Mucosa of descending colon (tissue), 3 donors: ENCODE measurements at regions not wholly inside any gene's neighbourhood (a gene's known extent, or its start where the extent isn't known, plus 50 kb on each side); places are given as distances from the start of the nearest gene placed in this dataset.

Experiments
- ATAC-seq: fragments of 200-7000 bp; cut with Tn5 transposase; one replicate; pipeline ENCODE4 v1.9.1; 2020; ENCODE audit warnings: mild to moderate bottlenecking, moderate library complexity
- DNase-seq, 3 donors: peaks; one replicate each; pipeline ENCODE4 v3.0.0-alpha.2; 2020
- H3K36me3 ChIP-seq: fragments of 200-600 bp; one replicate; pipeline ENCODE4 v1.8.0; 2021; ENCODE audit warnings: low read depth, mild to moderate bottlenecking
- H3K4me1 ChIP-seq: fragments of 200-600 bp; one replicate; pipeline ENCODE4 v1.8.0; 2021; ENCODE audit warnings: low read depth, mild to moderate bottlenecking
- H3K4me3 ChIP-seq: fragments of 200-600 bp; one replicate; pipeline ENCODE4 v1.8.0; 2021; ENCODE audit warnings: mild to moderate bottlenecking
- H3K9me3 ChIP-seq: fragments of 200-600 bp; one replicate; pipeline ENCODE4 v1.8.0; 2021; ENCODE audit warnings: mild to moderate bottlenecking
- intact Hi-C, 2 donors: fragments of 100-400 bp; cut with DNase I in 1 of 2; cut with micrococcal nuclease in 1 of 2; formaldehyde crosslinking; loops; one replicate each; pipeline versions ENCODE4 v1.11.0 to v1.11.1; 2022; cut with DNase I, micrococcal nuclease
- TF ChIP-seq, protein P1 (sequence below): fragments of 200-600 bp; IDR thresholded peaks from one replicate; pipeline ENCODE4 v1.8.0; 2022; ENCODE audit warnings: antibody characterized with exemption, mild to moderate bottlenecking
- donor health status: DM: no; HTN: no; CAD: no; lungs with moderate emphysema.
- donor health status: DM: no; HTN: no; CAD: no.
- donor health status: DM: no; HTN: yes; CAD: no.

GRCh38 chr11:41895081-41895480, 435.6 kb upstream of the LRRC4C start:
- intact Hi-C loops, result no loop called here
- no peak for DNase-seq

DNA sequence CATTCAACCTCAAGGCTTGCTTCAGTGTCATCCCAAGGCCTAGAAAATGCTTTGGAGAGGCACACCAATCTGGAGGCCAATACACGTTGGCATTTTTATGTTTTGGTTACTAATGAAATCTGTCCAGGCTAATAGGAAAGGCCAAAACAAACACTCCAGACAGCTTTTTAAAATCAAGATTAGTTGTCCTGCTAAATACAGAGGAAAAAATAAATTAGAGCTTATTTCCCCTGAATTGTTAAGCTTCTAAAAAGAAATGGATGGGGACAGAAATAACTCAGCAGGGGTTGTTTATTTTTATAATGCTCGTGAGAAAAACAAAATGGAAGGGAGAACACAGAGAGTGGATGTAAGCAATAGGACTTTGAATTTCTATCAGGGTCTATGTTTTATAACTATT, 438.5 kb upstream of the LRRC4C start:
- DNase-seq (no peak), ATAC-seq (no peak)
- intact Hi-C loops, result no loop called here
- Histone ChIP-seq H3K4me1 (no peaks in the 10 kb centered on the region), H3K36me3 (no peaks in the 10 kb centered on the region), H3K4me3 (no peak overlapping the region), H3K9me3 (peaks cover 3% of the 10 kb centered on the region)
- TF ChIP-seq, protein P1, sequence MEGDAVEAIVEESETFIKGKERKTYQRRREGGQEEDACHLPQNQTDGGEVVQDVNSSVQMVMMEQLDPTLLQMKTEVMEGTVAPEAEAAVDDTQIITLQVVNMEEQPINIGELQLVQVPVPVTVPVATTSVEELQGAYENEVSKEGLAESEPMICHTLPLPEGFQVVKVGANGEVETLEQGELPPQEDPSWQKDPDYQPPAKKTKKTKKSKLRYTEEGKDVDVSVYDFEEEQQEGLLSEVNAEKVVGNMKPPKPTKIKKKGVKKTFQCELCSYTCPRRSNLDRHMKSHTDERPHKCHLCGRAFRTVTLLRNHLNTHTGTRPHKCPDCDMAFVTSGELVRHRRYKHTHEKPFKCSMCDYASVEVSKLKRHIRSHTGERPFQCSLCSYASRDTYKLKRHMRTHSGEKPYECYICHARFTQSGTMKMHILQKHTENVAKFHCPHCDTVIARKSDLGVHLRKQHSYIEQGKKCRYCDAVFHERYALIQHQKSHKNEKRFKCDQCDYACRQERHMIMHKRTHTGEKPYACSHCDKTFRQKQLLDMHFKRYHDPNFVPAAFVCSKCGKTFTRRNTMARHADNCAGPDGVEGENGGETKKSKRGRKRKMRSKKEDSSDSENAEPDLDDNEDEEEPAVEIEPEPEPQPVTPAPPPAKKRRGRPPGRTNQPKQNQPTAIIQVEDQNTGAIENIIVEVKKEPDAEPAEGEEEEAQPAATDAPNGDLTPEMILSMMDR, result no peak

More at GRCh38 chr11:41895081-41895480, 435.6 kb upstream of the LRRC4C start:
- no peak for ATAC-seq
- Histone ChIP-seq H3K9me3 (peaks cover 3% of the 10 kb centered on the region), H3K4me1 (no peaks in the 10 kb centered on the region), H3K36me3 (no peaks in the 10 kb centered on the region), H3K4me3 (no peak overlapping the region)
- TF ChIP-seq, protein P1, result no peak

DNA sequence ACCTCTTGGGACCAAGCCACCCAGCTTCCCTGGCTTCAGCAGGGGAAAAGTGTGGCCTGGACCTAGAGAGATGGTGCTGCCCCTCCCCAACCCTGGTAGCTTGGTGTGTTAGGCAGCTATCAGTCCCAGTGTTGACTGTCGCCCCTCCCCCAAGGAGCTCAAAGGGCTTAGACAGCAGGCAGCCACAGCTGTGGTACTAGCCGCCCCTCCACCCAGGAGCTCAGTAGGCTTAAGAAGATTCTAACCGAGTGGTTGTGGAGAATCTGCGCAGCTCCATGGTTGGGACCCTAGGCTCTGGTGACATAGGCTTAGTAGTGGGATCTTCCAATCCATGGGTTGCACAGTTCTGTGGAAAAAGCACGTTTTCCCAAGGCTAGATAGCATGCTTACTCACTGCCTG, 458.4 kb upstream of the LRRC4C start:
- ATAC-seq (no peak), DNase-seq (no peak)
- intact Hi-C loops, result no loop called here

DNA sequence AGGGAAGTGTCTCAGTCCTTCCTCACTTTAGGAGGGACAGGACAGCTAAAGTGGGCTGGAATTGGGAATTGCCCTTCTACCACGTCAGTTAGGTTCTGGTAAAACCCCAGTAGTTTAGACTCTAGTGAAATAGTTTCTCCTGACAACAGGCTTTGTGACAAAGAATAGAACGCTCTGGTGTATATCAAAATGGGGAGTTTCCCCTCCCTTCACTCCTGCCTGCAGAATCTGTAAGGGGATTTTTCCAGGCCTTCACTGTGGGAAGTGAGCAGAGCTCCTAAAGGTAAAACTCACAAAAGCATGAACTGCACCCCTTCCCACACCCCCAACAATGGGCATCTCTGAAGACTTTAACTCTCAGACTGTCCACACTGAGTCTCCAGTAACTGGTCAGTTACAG, 460.9 kb upstream of the LRRC4C start:
- DNase-seq, result no peak
- peaks cover 17% of the 10 kb centered on the region for H3K9me3 ChIP-seq
- no peak overlapping the region for H3K4me3 ChIP-seq
- H3K36me3 ChIP-seq, result no peaks in the 10 kb centered on the region
- ATAC-seq, result no peak
- intact Hi-C loops, result no loop called here
- H3K4me1 ChIP-seq, result no peaks in the 10 kb centered on the region
- TF ChIP-seq, protein P1, result no peak

More for the DNA sequence above, 458.4 kb upstream of the LRRC4C start:
- H3K4me1 ChIP-seq, result no peaks in the 10 kb centered on the region
- TF ChIP-seq, protein P1, result no peak
- H3K9me3 ChIP-seq, result peaks cover 15% of the 10 kb centered on the region
- no peak overlapping the region for H3K4me3 ChIP-seq
- H3K36me3 ChIP-seq, result no peaks in the 10 kb centered on the region

- ATAC-seq, result no peak
- H3K36me3 ChIP-seq, result no peaks in the 10 kb centered on the region
- H3K9me3 ChIP-seq, result peaks cover 10% of the 10 kb centered on the region
- no peak for DNase-seq
- H3K4me3 ChIP-seq, result no peak overlapping the region
- TF ChIP-seq, protein P1, result no peak
- H3K4me1 ChIP-seq, result no peaks in the 10 kb centered on the region
- intact Hi-C loops, result no loop called here
These were observed 462.4 kb upstream of the LRRC4C start for GRCh38 chr11:41921746-41922390.

GRCh38 chr11:41926339-41926738, 466.9 kb upstream of the LRRC4C start:
- H3K4me1 ChIP-seq, result no peaks in the 10 kb centered on the region
- no peak overlapping the region for H3K4me3 ChIP-seq
- no peaks in the 10 kb centered on the region for H3K36me3 ChIP-seq
- intact Hi-C loops, result no loop called here
- ATAC-seq (no peak), DNase-seq (no peak)
- TF ChIP-seq, protein P1, result no peak
- peaks cover 2% of the 10 kb centered on the region for H3K9me3 ChIP-seq
